ENCODE measurements at regions not wholly inside any gene's neighbourhood (a gene's known extent, or its start where the extent isn't known, plus 50 kb on each side); places are given as distances from the start of the nearest gene placed in this dataset.
"Not testable (repeated sequence)": the region's sequence is repeated elsewhere in the genome, so short reads cannot be mapped to it uniquely, and the experiment has no call there.

DNA sequence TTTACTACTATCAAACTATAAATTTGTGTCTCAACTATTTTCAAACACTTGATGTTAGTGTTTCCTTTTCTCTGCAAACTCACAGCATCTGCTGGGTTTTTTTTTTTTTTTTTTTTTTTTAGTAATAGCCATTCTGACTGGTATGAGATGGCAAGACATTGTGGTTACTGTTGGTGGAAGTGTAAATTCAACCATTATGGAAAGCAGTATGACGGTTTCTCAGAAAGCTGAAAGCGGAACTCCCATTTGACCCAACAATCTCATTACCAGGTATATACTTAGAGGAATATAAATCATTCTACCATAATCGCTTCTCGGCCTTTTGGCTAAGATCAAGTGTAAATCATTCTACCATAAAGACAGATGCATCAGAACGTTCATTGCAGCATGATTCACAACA, 608.3 kb upstream of the ZP4 start:
- no peak for DNase-seq

DNA sequence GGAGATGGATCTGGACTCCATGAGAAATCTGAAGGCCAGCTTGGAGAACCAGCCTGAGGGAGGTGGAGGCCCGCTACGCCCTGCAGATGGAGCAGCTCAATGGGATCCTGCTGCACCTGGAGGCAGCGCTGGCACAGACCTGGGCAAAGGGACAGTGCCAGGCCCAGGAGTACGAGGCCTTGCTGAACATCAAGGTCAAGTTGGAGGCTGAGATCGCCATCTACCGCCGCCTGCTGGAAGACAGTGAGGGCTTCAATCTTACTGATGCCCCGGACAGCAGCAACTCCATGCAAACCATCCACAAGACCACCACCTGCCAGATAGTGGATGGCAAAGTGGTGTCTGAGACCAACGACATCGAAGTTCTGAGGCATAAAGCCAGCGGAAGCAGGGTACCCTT, 601.5 kb upstream of the ZP4 start:
- no peak for DNase-seq

DNA sequence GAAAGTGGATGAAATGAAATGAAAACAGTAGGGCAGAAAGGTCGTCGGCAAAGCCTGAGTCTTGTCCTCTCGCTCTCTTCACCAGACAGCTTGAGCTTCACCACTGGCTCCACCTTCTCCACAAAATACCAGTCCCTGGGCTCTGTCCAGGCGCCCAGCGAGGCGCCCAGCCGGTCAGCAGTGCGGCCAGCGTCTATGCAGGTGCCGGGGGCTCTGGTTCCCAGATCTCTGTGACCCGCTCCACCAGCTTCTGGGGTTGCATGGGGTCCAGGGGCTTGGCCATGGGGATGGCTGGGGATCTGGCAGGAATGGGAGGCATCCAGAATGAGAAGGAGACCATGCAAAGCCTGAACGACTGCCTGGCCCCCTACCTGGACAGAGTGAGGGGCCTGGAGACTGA, 600.5 kb upstream of the ZP4 start:
- no peak for DNase-seq

DNA sequence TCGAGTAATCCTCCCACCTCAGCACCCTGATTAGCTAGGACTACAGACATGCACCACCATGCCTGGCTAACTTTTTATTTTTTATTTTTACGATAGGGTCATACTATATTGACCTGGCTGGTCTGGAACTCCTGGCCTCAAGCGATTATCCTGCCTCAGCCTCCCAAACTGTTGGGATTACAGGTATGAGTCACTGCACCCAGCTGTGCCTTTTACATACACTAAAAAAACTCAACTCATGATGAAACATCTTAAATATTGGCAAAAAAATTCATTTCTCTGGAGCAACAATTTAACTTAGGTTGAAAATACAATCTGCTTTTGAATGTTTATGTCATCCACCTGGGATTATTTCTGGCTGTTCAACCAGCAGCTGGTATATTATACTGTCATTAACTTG, 598.3 kb upstream of the ZP4 start:
- no peak for DNase-seq

DNA sequence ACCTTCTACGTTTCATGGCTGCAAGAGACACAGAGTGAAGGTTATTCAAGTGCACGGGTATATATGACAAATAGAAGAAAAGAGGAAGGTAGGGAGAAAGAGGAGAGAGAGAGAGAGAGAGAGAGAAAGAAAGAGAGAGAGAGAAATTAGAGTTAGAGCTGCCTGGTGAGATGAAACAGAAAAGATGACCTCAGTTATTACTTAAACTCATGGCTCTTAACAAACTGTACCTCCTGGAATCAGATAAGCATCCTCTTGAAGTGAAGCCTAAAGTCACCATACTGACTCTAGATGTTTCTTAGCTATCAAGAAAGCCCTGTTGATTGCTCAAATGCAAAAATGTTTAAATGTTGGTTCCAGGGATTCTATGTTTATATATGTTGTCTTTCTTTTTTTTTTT, 597.7 kb upstream of the ZP4 start:
- no peak for DNase-seq

DNA sequence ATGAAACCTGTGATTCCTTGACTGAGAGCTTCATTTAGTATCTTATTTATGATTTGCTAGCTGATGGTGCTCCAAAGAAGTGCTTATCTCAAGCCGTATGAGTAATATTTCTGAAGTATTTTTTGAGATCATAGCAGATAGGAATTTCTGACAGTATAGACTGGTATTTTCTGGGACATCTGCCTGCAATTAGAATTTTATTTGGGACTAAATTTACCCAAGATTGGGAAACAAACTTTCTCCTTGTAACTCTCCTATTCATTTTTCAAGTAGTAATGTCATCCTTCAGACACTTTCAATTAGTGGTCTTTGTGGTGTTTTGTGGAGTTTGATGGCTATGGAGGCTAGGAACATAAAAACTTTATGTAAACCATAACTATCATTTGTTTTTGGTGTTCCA, 597.2 kb upstream of the ZP4 start:
- no peak for DNase-seq

DNA sequence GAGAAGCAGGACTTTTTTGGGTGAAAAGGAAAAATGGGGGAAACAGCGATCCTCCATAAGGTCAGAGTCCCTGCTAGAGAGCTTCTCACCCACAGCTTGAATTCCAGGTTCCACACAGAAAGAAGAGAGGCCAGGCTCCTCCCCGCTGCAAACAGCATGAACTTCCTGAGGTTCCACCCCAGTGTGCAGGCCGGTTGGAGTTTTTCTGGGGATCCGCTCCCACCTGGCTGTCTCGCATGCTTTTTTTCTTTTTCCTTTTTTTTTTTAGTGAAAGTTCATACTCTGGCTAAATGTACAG, 595.1 kb upstream of the ZP4 start:
- DNase-seq = peak; percentile 17

DNA sequence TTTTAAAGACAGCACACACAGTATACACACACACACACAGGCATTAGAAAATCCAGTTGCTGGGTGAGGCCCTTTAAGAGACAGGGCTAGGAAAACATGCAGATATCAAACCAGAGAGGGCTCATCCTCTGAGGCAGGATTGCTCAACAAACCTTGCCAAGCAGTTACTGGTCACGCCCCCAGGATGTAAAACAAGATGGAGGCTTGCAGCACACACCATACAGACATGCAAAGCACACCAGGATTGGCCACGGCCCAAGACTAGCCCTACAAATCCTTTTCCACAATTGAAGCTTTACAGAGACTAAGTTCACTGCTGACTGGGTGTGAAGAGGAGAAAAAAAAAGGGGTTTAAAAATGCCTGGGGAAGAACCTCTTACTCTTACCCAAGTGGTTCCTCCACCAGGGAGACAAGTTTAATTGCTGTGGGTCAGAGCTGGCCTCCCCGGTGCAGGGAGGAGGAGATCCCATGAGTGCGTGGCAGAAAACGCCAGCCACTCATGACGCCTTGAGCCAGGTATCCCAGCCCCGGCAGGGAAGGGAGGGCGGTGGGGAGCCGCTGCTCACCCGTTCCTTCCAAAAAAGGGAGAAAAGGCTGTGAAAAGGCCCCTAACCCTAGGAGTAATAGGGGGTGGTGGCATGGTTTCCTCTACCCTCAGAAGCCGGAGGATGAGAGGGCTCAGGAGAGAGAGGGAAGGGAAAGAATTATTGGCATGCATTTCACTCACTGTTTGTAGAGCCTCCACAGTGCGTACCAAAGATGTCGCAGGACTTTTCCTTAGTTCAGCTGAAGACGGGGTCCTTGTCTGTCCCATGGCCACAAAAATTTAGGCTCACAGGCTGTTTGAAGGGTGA, 594.6 kb upstream of the ZP4 start:
- peak; percentile 39 for DNase-seq

DNA sequence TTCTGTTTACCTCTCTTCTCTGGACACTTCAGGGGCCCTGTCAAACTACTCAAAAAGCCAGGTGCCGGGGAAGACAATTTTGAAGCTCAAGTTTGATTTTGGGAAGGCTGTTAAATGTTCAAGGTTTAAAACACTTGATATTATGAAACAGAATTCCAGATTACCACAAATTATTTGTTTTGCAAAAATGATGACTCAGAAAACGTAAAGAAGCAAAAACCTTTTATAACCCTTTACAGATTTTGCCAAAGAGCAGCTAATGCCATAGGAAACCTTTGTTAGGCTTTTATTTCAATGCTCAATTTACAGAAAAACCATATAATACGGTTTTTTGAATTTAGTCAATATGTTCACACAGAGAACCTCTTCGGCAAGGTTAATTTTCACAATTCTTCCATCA, 593.4 kb upstream of the ZP4 start:
- DNase-seq = no peak

DNA sequence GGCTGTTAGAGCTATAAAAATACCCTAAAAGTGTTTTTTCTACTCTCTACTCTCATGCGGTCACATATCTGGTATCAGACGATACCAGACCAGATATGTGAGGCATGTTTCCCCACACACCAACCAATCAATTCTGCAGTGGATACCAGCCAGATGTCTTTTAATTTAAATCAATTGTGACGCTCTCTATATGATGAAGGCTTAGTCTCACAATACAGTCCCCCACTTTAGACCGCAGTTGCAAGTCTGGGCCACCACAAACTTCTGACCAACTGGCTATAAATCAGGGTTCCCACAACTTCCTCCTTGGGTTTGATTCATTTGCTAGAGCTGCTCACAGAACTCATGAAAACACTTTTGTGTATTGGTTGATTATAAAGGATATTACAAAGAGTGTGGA, 586.1 kb upstream of the ZP4 start:
- DNase-seq = no peak

DNA sequence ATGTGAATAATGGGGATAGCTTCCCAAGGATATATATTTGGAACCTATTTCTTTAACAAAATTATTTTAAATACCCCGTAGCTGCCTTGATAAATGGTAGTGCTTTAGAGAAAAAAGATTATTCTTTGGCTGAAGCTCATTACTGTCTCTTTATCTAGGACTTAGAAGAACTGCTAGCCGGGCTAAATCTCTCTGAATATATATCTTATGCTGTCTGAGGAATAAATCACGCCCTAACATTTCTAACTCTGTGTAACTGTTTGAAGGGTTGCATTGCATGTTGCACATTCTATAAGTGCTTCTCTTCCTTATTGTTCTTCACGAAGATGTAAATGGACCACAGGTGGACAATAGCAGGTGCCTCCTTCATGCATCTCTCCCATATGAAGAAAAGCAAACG, 585.0 kb upstream of the ZP4 start:
- no peak for DNase-seq

DNA sequence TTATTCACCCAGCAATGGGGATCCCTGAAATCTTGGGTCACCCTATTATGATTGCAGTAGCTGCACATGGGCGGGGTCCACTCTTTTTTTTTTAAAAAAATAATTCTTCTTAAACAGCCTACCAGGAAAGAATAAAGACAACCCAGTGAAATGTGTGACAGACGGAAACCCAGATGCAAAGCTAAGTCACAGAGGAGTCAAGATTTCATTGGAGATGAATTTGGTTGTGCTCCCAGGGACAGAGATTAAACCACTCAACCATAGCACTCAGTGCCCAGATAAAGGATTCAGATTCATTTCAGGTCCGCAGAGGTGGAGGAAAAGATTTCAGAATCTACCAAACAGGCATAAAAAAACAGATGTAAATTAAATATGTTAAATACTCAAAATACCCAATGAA, 583.5 kb upstream of the ZP4 start:
- DNase-seq = no peak

DNA sequence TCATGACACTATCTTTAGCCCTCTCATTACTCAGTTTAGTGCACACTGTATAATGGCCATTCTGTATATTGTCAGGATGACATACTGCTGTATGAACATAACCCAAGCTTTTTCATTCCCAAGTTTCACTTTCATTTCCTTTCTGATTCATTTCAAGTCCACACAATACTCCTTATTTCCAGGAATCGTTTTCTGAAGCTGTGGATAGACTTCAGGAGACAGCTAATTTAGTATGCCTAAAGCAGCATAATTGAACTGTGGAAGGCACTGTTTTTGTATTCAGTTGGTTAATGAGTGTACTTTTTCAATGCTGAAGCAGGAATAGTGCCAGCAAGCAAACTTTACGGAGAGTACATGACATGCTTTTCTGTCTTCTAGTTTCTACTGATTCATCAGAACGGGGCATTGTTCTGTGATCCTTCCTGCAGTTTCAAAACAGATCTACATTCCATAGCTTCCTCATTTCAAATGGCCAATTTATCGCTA, 578.5 kb upstream of the ZP4 start:
- DNase-seq = no peak

DNA sequence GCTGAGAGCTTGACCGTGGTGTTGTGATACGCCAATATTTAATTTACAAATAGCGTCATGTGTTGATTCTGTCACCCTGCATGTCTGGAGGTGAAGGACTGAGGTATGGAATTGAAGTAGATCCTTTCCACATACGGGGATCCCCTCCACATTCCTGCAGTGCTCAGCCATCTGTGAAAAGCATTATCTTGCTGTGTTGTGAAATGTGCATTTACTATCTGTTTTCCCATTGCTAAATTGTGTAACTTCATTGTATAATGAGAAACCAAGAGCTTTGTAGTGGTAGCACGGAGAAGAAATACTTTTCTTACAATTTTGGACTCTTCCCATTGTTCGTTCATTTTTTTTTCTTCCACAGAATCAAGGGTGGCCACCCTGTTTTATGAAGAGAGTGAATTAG, 577.3 kb upstream of the ZP4 start:
- no peak for DNase-seq

DNA sequence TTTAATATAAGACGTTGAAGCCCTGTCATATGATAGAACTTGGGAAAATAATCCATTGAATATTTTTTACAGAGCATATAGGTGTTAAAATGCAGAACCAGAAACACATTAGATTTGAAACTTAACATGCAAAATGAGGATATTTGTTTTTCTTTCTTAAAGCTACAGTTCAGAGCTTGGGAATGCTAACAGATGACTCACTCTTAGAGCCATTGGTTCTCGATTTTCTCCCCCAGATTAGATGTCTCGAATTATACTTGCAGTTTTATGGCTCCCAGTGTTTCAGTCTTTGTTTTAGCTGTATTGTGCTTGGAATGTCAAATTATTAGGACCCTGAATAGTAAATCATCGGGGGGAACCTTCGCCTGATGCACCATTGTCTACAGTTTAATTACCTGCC, 575.7 kb upstream of the ZP4 start:
- no peak for DNase-seq

DNA sequence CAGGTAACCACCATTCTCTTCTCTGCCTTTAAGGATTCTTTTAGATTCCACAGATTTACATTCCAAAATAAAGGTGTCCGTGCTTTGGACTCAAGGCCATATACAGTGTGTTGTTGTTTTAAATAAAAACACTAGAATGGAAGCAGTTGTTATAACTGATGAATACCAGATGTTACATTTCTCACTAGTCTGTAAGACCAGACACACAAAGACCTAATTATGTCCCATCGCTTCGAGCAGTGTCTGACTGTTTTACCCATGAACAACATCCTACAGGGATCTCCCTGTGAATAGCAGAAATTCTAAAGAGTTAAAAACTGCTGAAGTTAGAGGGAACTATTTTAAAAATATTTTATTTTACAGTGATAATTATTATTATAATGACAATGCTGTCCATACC, 574.7 kb upstream of the ZP4 start:
- no peak for DNase-seq

DNA sequence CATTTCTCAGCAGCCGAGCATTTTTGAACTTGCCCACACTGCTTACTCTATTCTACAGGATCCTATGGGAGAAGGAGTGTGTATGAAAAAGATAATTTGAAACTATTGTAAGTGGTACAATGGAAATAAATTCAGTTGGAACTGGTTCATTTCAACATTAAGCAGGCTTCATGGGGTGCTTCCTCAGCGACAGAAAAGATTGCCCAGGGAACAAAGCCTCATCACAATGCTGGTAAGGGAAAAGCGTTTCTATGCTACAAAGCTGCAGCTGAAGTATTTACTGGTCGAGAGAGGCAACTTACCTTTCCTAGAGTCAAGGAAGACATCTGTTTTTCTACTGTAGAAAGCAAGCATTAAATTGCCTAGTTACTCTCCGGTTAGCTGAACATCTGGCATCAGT, 568.2 kb upstream of the ZP4 start:
- no peak for DNase-seq

DNA sequence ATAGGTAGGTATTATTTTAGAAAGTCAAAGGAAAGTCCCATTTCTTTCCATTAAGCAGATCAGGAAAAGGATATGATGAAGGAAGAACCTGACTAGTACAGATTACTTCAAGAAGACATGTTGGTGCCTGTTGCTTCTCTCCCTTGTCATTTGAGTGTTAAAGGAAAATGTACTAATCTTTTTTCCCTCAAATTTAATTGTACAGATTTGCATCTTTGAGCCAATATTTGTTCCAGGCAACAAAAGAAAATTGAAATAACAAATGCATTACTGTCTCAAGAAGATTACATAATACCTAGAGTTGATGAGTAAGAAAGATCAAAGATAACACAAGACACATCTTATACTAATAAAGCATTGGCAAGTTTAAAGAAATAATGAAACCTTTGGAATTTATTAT, 566.9 kb upstream of the ZP4 start:
- DNase-seq = no peak

DNA sequence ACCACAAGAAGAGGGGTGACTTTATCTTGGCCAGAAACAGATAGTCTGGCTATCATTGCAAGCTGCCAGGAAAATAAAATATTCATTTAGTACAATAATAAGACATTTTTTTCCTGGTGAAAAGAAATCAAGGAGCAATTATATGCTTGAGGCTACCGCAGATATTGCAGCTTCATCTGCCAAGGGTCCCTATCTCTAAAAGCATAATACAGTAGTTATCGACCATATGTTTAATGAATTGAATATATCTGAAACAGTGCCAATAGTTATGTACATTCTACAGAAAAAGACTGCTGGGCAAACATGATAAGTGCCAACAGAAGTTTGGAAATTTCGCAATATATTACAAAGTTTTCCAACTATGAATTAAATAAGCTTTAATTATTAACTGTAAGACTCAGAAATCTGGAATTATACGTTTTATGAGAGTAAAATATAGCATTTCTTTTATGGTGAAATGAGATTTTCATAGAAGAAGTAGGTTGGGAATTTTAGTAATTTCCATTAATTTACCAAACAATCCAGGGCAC, 561.1 kb upstream of the ZP4 start:
- no peak for DNase-seq

DNA sequence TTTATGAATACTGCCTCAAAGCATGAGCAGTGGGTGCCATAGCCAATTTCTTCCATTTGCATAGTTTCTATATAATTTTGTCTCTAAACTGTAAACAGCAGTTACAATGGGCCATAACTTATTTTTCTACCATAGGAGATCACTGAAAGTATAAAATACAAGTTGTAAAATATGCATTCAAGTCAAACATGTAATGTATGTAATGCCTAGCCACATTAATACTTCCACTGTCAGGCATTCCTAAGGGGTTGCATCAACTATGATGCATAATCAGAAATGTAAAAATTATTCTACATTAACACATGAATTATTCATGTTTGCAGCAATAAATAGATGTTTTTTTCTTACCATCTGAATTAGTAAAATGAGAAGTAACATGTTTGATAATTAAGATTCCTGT, 560.3 kb upstream of the ZP4 start:
- DNase-seq = no peak

DNA sequence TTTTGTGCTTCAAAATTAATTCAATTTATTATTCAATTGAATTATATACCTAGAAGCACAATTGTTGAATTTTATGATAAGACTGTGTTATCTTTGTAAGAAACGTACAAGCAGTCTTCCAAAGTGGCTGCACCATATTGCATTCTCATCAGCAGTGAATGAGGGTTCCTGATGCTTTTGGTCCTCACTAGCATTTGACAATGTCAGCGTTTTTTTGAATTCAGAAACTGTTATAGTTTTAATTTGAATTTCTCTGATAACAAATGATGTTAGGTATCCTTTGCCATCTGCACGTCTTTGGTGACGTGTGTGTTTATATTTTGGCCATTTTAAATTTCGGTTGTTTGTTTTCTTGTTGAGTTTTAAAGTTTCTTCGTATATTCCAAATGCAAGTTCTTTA, 553.0 kb upstream of the ZP4 start:
- no peak for DNase-seq

DNA sequence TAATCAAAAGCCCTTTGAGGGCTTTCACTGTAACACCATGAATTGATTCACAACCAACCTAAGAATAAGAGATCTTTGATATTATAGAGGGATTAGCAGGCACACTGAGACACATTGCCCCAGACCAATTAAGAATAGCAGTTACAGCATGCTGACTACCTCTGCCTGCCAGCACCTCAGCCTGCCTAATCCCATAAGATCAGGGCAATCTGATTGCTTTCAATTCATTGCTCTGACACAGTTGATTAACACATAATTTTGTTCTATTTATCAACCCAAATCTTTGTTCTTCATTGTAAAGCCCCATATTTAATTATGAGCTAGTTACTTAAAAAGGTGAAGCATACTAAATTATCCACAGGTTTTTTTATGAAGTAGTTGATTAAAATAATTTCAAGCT, 548.8 kb upstream of the ZP4 start:
- no peak for DNase-seq

DNA sequence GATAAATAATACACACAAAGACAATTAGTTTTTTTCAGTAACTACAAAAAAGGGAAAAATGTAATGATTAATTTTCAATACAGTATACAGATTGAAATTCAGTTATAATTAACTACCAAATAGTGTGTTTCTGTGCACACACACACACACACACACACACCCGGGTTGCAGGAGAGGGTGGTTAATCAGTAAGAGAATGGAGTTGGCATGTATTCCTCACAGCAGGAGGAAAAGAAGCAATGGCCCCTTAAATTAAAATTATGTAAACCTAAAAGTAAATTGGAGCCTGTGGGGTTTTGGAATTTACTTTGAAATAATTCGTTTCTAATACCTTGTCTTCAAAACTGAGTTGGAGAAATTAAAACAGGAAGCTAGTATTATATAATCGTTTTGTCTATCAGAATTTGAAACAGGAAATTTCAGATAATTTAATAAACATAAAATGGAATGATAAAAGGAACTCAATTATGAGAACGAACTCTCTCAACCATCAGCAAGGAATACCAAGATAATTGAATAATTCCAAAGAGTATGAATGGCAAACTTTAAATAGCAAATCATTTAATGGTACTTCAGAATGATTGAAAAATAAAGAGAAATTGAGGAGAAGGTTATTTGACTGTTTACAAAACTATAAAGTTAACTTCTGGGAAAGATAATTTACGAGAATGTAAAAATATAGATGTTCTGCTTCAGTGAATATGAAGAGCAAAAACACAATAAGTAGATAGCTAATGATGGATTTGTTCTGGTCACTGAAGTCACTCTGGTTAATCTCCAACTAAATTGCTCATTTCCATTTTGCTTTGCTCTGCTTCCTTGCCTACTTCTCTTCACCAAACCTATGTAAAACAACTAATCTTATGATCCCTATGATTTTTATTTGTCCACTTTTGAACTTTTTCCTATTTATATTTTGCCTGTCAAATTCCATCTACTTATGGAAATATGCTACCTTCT, 547.9 kb upstream of the ZP4 start:
- no peak for DNase-seq

DNA sequence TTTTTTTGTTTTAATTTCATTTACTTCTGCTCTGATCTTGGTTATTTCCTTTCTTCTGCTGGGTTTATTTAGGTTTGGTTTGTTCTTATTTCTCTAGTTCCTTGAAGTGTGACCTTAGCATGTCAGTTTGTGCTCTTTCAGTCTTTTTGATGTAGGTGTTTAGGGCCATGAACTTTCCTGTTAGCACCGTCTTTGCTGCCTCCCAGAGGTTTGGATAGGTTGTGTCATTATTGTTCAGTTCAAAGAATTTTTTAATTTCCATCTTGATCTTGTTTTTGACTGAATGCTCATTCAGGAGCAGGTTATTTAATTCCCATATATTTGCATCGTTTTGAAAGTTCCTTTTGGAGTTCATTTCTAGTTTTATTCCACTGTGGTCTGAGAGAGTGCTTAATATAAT, 539.0 kb upstream of the ZP4 start:
- not testable (repeated sequence) for DNase-seq

Data from SHP77 treated with DMSO at 0.1 percent for 48 hours (cell line).